DND-41 (cell line): ENCODE measurements at regions not wholly inside any gene's neighbourhood (a gene's known extent, or its start where the extent isn't known, plus 50 kb on each side); places are given as distances from the start of the nearest gene placed in this dataset.

ENCODE experiments used
- CTCF ChIP-seq: IDR thresholded peaks from 2 replicates; pipeline ENCODE4 v1.5.1; 2012; ENCODE audit warnings: borderline replicate concordance, low read length, moderate library complexity, mild to moderate bottlenecking; ENCODE audit not compliant: poor library complexity, severe bottlenecking; ENCODE audit errors: extremely low read depth
- EZH2 ChIP-seq: IDR thresholded peaks from 3 replicates; pipeline ENCODE4 v1.6.1; 2012; ENCODE audit warnings: borderline replicate concordance, low read depth, mild to moderate bottlenecking, moderate library complexity, low read length, inconsistent platforms; ENCODE audit not compliant: severe bottlenecking

GRCh38 chr5:171651102-171651501, 134.5 kb upstream of the SMIM23 start:
- TF ChIP-seq CTCF = no peak
- TF ChIP-seq EZH2 = no peak
